CD1c-positive myeloid dendritic cell (primary cell): ENCODE measurements at regions not wholly inside any gene's neighbourhood (a gene's known extent, or its start where the extent isn't known, plus 50 kb on each side); places are given as distances from the start of the nearest gene placed in this dataset.
"Not testable (repeated sequence)": the region's sequence is repeated elsewhere in the genome, so short reads cannot be mapped to it uniquely, and the experiment has no call there.

Experiments used
- DNase-seq: peaks from one replicate; pipeline ENCODE4 v3.0.0-alpha.2; 2016; ENCODE audit errors: extremely low spot score

- no peak for DNase-seq
These were observed 233.5 kb upstream of the AGTR1 start for GRCh38 chr3:148464246-148464645.

- no peak for DNase-seq
These were observed 231.6 kb upstream of the AGTR1 start for GRCh38 chr3:148466143-148466542.

GRCh38 chr3:148466980-148467740 lies 230.5 kb upstream of the AGTR1 start:
- DNase-seq: no peak

- no peak for DNase-seq
These were observed 220.3 kb upstream of the AGTR1 start for GRCh38 chr3:148477375-148477774.

- DNase-seq: no peak
These were observed 204.1 kb upstream of the AGTR1 start for GRCh38 chr3:148493631-148494030.

- DNase-seq: no peak
These were observed 203.3 kb upstream of the AGTR1 start for GRCh38 chr3:148494451-148494850.

GRCh38 chr3:148500881-148501280 lies 196.8 kb upstream of the AGTR1 start:
- DNase-seq: no peak

GRCh38 chr3:148510116-148510515 lies 187.6 kb upstream of the AGTR1 start:
- no peak for DNase-seq

GRCh38 chr3:148510561-148510960 lies 187.1 kb upstream of the AGTR1 start:
- no peak for DNase-seq

GRCh38 chr3:148512648-148513047 lies 185.1 kb upstream of the AGTR1 start:
- no peak for DNase-seq

- no peak for DNase-seq
These were observed 184.6 kb upstream of the AGTR1 start for GRCh38 chr3:148513096-148513543.

GRCh38 chr3:148518520-148518919 lies 179.2 kb upstream of the AGTR1 start:
- DNase-seq: no peak

GRCh38 chr3:148525621-148526020 lies 172.1 kb upstream of the AGTR1 start:
- DNase-seq: not testable (repeated sequence)

GRCh38 chr3:148528024-148528423 lies 169.7 kb upstream of the AGTR1 start:
- no peak for DNase-seq

GRCh38 chr3:148531836-148532235 lies 165.9 kb upstream of the AGTR1 start:
- DNase-seq: no peak

- no peak for DNase-seq
These were observed 165.4 kb upstream of the AGTR1 start for GRCh38 chr3:148532326-148532725.

- DNase-seq: no peak
These were observed 164.9 kb upstream of the AGTR1 start for GRCh38 chr3:148532774-148533173.

- DNase-seq: no peak
These were observed 163.4 kb upstream of the AGTR1 start for GRCh38 chr3:148534089-148534988.

GRCh38 chr3:148535001-148535400 lies 162.7 kb upstream of the AGTR1 start:
- DNase-seq: no peak

- no peak for DNase-seq
These were observed 157.4 kb upstream of the AGTR1 start for GRCh38 chr3:148540266-148540665.

- no peak for DNase-seq
These were observed 156.9 kb upstream of the AGTR1 start for GRCh38 chr3:148540851-148541250.

- no peak for DNase-seq
These were observed 150.7 kb upstream of the AGTR1 start for GRCh38 chr3:148546959-148547358.

GRCh38 chr3:148551767-148552260 lies 145.9 kb upstream of the AGTR1 start:
- no peak for DNase-seq
